NK-92 treated with Interleukin-12 subunit alpha and Interleukin-12 subunit beta, amount 100 ng/mL, for 24 hours (cell line): ENCODE measurements at regions not wholly inside any gene's neighbourhood (a gene's known extent, or its start where the extent isn't known, plus 50 kb on each side); places are given as distances from the start of the nearest gene placed in this dataset.

Experiments used
- DNase-seq: peaks from one replicate; lab custom pipeline; 2025; lab: John Stamatoyannopoulos, UW

DNA sequence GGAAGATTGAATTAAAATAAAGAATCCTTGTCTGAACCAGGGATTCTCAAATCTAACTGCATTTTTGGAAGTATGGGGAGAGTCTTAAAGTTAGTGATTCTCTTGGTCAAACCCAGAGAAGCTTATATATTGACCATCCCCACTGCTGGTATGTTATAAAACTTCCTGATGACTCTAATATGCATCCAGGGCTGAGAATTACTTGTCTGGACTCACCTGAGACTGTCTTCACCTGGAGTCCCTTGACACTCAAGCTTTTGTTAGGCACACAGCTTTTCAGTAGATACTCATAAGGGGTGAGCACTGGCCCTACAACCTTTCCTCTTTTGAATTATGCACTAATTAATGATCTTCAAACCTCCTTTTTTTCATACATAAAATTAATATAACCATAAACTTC is 149.6 kb upstream of the GULP1 start:
- DNase-seq, result no peak

DNA sequence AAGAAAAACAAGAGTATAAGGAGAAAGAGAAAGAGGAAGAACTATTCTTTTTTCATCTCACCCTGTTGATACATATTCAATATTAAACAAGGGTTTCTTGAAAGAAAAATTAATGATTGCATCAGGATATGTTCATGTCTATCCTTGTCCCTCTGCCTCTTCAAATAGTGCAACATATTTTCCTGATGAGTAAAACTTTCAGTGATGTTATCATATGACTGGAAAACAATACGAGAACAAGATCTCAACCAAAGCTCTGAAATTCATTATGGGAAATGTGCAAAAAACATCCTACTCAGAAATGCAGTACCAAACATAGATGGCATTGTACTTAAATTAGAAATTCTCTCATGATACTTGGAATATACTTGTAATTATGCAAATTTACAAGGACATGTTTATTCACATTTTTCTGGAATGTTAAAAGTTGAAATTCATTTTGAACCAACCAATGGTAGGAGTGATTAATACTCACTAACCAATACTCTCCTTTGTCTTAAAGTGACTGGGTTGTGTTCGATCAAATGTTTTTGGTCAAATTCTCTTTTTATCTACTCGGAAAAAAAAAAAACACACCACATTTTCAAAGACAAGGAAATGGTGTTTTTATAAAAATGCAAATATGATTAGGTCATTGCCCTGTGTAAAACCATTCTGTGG is 148.9 kb upstream of the GULP1 start:
- DNase-seq, result no peak

GRCh38 chr2:188145885-188146284 is 145.8 kb upstream of the GULP1 start:
- no peak for DNase-seq

- no peak for DNase-seq
Observed at GRCh38 chr2:188146888-188147287, 144.8 kb upstream of the GULP1 start.

- DNase-seq, result no peak
Observed at GRCh38 chr2:188151670-188152069, 140.0 kb upstream of the GULP1 start.

DNA sequence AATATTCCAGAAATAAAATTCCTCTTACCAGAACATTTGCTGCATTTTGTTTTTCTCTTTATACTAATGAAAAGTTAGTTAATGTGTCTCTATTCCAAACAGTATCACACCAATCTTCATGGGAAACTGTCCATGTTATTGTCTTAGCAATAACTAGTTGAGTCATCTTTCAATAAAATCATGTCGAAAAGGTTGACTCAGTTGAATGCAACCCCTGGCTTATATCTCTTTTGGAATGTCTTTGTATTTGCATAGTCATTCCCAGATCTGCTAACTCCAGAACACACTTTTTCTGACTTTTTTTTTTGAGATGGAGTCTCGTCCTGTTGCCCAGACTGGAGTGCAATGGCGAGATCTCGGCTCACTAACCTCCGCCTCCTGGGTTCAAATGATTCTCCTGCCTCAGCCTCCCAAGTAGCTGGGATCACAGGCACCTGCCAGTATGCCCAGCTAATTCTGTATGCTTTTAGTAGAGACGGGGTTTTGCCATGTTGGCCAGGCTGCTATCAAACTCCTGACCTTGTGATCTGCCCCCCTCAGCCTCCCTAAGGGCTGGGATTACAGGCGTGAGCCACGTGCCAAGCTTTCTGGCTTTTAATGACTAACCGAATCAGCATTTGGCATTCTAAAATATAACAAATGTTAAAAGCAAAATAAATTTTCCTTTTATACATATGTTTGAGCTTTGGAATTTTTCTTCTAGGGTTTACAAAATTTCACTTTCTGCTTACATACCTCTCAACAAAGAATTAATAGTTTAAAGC is 133.2 kb upstream of the GULP1 start:
- no peak for DNase-seq

- no peak for DNase-seq
Observed at GRCh38 chr2:188159484-188159883, 132.2 kb upstream of the GULP1 start.

DNA sequence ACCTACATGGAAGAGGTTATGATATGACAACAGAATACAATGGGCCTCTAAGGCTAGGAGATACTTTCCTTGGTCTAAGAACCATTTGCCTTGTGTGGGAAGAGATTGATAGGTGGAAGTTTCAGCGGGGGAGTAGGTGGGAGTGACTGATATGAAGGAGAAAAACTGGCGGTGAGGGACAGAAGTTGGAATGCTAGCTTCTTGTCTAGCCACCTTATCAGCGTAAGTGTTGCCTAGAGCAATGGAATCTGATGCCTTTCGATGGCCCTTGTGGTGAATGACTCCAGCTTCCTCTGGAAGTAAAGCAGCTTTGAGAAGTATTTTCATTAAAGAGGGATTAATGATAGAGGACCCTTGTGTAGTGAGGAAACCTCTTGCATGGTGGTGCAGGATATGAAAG is 121.3 kb upstream of the GULP1 start:
- no peak for DNase-seq

- DNase-seq, result no peak
Observed at GRCh38 chr2:188176620-188177019, 115.1 kb upstream of the GULP1 start.

GRCh38 chr2:188181067-188181838 is 110.4 kb upstream of the GULP1 start:
- DNase-seq, result no peak

DNA sequence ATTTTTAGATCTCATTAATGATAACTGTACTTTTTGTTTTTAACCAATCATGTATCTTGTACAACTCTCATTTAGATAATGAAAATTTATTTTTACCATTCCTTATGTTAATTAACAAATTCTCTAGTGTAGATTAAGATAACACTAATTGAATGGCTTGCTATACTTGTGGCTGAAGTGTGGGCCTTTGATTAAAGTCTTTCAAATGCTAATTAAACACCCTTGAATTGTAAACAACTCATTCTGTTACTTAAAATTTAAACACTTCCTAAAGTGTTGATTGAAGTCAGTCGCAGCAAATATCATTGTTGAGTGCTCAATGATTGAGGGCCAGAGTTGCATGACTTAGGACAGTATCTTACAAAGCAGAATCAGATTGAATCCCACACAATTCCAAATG is 109.8 kb upstream of the GULP1 start:
- DNase-seq, result no peak

- DNase-seq, result no peak
Observed at GRCh38 chr2:188187726-188188125, 103.9 kb upstream of the GULP1 start.

DNA sequence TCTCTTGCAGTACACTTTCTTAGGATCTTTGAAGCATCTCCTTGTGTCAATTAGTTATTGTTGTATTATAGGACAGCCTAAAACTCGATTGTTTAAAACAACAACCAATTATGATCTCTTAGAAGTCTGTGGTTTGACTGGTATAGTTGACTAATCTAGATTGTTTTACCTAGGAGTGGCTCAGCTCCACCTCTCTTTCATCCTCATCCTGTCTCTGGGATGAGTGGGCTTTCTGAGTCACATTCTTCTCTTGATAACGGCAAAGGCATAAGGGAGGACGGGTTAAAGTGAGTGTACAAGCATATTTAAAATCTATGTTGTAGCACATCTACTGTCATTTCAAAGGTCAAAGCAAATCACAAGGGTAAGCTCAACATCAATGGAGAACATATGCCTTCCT is 102.3 kb upstream of the GULP1 start:
- DNase-seq, result no peak

- DNase-seq, result no peak
Observed at GRCh38 chr2:188193230-188193629, 98.4 kb upstream of the GULP1 start.

- no peak for DNase-seq
Observed at GRCh38 chr2:188196343-188197008, 95.2 kb upstream of the GULP1 start.

DNA sequence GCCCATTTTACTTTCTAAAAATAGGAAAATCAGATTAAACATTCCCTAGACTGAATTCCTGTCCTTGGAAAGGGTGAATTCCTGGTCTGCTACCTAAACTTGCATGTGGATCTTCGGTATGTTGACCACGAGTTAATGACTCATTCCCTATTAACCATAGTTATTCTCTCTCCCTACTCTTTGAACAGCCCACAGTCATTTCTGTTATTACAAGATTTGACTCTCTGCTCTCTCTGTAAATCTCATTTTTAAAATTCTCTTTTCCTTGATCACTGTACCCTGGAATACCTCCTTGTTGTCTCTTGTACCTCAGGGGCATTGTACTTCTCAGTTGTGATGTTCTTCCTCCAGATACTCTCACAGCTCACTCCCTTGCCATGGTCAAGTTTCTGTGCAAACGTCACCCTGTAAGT is 92.0 kb upstream of the GULP1 start:
- no peak for DNase-seq

GRCh38 chr2:188201639-188202038 is 90.0 kb upstream of the GULP1 start:
- DNase-seq, result no peak

- no peak for DNase-seq
Observed at GRCh38 chr2:188202777-188203176, 88.9 kb upstream of the GULP1 start.

DNA sequence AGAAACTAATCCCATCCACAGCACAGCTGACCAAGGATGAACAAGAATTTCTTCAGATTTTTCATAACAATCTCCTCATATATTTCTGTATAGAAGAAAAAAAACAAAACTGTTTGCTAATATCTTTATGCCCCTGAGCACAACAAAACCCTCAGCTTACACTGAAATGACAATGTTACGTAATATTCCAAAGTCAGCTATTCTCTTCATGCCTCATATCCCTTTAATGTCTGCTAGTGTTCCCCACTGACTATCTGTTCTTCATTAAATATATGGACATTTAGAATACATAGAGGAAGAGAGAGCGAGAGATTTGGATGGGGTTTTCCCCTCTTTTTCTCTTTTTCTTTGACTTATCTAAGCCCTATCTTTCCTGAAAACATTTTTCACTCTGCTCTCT is 87.9 kb upstream of the GULP1 start:
- DNase-seq, result no peak

DNA sequence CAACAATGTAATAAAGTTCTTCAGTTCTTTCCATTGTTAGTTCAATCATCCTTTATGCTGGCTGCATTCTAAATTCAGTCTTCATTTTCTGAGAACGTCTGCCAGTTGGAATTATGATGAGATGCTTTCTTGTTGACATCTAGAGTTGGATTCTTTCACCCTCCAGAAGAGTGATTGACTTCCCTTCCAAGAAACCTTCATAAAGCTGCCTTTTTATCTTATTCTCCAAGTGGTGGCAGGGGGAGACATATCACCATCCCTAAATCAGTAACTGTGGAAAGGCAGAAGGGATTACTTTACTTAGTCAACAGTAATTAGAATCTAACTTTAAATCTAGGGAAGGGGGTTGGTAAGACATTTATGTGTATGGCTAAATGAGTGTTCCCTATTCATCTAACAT is 86.8 kb upstream of the GULP1 start:
- DNase-seq, result no peak

- no peak for DNase-seq
Observed at GRCh38 chr2:188207554-188207953, 84.1 kb upstream of the GULP1 start.

- DNase-seq, result no peak
Observed at GRCh38 chr2:188209218-188209617, 82.5 kb upstream of the GULP1 start.

DNA sequence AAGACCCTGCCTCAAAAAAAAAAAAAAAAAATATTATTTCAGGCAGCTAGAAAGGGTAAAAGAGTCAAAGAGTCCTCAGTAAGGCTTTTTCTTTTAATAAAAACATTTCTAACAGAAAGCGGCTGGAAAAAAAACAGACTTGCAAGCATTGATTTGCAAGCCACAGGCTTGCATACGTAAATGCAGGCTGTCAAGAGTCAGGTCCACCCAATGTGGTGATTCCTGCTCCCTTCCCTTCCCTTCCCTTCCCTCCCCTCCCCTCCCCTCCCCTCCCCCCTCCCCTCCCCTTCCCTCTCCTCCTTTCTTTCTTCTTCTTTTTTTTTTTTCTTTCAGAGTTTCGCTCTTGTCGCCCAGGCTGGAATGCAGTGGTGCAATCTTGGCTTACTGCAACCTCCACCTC is 74.4 kb upstream of the GULP1 start:
- no peak for DNase-seq
